Loucy (cell line): ENCODE measurements at regions not wholly inside any gene's neighbourhood (a gene's known extent, or its start where the extent isn't known, plus 50 kb on each side); places are given as distances from the start of the nearest gene placed in this dataset.

ENCODE experiments used
- H2AFZ ChIP-seq: fragments of 200-600 bp; sonication (generic); 2 replicates; pipeline ENCODE4 v1.6.0; 2016; ENCODE audit warnings: antibody characterized with exemption, mild to moderate bottlenecking, low read length, moderate library complexity
- H3F3A ChIP-seq: fragments of 200-600 bp; 2 replicates; pipeline ENCODE4 v1.6.0; 2016; ENCODE audit warnings: antibody characterized with exemption, low read depth, mild to moderate bottlenecking
- H3K27me3 ChIP-seq: fragments of 200-600 bp; sonication (generic); 2 replicates; pipeline ENCODE4 v1.6.1; 2014; ENCODE audit warnings: low read length, mild to moderate bottlenecking; ENCODE audit not compliant: insufficient read depth, poor library complexity, severe bottlenecking
- H3K36me3 ChIP-seq: fragments of 200-600 bp; sonication (generic); 2 replicates; pipeline ENCODE4 v1.6.1; 2016; ENCODE audit warnings: low read length; ENCODE audit not compliant: insufficient read depth
- H3K4me1 ChIP-seq: fragments of 200-600 bp; sonication (generic); 2 replicates; pipeline ENCODE4 v1.5.1; 2014; ENCODE audit warnings: low read length, mild to moderate bottlenecking; ENCODE audit not compliant: insufficient read depth, poor library complexity, severe bottlenecking
- H3K4me2 ChIP-seq: fragments of 200-600 bp; sonication (generic); 2 replicates; pipeline ENCODE4 v1.6.0; 2014; ENCODE audit warnings: antibody characterized with exemption, low read length, low read depth, mild to moderate bottlenecking; ENCODE audit not compliant: poor library complexity, severe bottlenecking
- H3K4me3 ChIP-seq: fragments of 200-600 bp; sonication (generic); 2 replicates; pipeline ENCODE4 v1.5.1; 2014; ENCODE audit warnings: low read length, mild to moderate bottlenecking, mixed read lengths; ENCODE audit not compliant: poor library complexity, severe bottlenecking
- H3K79me2 ChIP-seq: fragments of 200-600 bp; sonication (generic); 2 replicates; pipeline ENCODE4 v1.6.1; 2014; ENCODE audit warnings: low read length; ENCODE audit not compliant: insufficient read depth
- H3K9ac ChIP-seq: fragments of 200-600 bp; sonication (generic); 2 replicates; pipeline ENCODE4 v1.6.0; 2014; ENCODE audit warnings: mild to moderate bottlenecking, low read depth, low read length, moderate library complexity; ENCODE audit not compliant: poor library complexity, severe bottlenecking
- H3K9me2 ChIP-seq: fragments of 200-600 bp; sonication (generic); replicated peaks from 2 replicates; pipeline ENCODE4 v1.6.1; 2016; ENCODE audit warnings: low read depth, low read length, mixed read lengths
- H3K9me3 ChIP-seq: fragments of 200-600 bp; sonication (generic); 2 replicates; pipeline ENCODE4 v1.6.1; 2014; ENCODE audit warnings: mild to moderate bottlenecking, antibody characterized with exemption, low read length, low read depth; ENCODE audit not compliant: insufficient read depth
- H4K20me1 ChIP-seq: fragments of 200-600 bp; sonication (generic); 2 replicates; pipeline ENCODE4 v1.6.0; 2014; ENCODE audit warnings: antibody characterized with exemption, low read length, mild to moderate bottlenecking; ENCODE audit not compliant: insufficient read depth, poor library complexity, severe bottlenecking
- CTCF ChIP-seq: fragments of 200-600 bp; sonication (generic); conservative IDR thresholded peaks from 2 replicates; pipeline ENCODE4 v1.5.1; 2014; ENCODE audit warnings: mild to moderate bottlenecking, antibody characterized with exemption, low read length
- EZH2phosphoT487 ChIP-seq: fragments of 200-600 bp; IDR thresholded peaks from 2 replicates; pipeline ENCODE4 v1.6.1; 2018; ENCODE audit warnings: antibody characterized with exemption, mild to moderate bottlenecking, moderate library complexity, borderline replicate concordance

GRCh38 chr2:188219541-188219940 is 72.1 kb upstream of the GULP1 start:
- Histone ChIP-seq H3K9me2 (no peaks in the 10 kb centered on the region), H3K36me3 (no peaks in the 10 kb centered on the region), H3K27me3 (no peaks in the 10 kb centered on the region), H3K9ac (no peak overlapping the region), H3K9me3 (no peaks in the 10 kb centered on the region), H3K4me1 (no peaks in the 10 kb centered on the region), H3K4me3 (no peak overlapping the region), H2AFZ (no peak overlapping the region), H3F3A (no peaks in the 10 kb centered on the region), H4K20me1 (no peaks in the 10 kb centered on the region), H3K79me2 (no peaks in the 10 kb centered on the region), H3K4me2 (no peak overlapping the region)
- no peak for TF ChIP-seq CTCF
- TF ChIP-seq EZH2phosphoT487: no peak

- H3K27me3 ChIP-seq: no peaks in the 10 kb centered on the region
- no peaks in the 10 kb centered on the region for H4K20me1 ChIP-seq
- no peaks in the 10 kb centered on the region for H3K36me3 ChIP-seq
- H3K4me2 ChIP-seq: no peak overlapping the region
- H3K79me2 ChIP-seq: no peaks in the 10 kb centered on the region
- no peaks in the 10 kb centered on the region for H3K9me2 ChIP-seq
- no peak overlapping the region for H2AFZ ChIP-seq
- TF ChIP-seq CTCF: no peak
- TF ChIP-seq EZH2phosphoT487: no peak
- no peak overlapping the region for H3K4me3 ChIP-seq
- H3K4me1 ChIP-seq: no peaks in the 10 kb centered on the region
- H3K9me3 ChIP-seq: no peaks in the 10 kb centered on the region
- H3F3A ChIP-seq: no peaks in the 10 kb centered on the region
- no peak overlapping the region for H3K9ac ChIP-seq
These were observed 71.1 kb upstream of the GULP1 start for GRCh38 chr2:188220535-188220934.

DNA sequence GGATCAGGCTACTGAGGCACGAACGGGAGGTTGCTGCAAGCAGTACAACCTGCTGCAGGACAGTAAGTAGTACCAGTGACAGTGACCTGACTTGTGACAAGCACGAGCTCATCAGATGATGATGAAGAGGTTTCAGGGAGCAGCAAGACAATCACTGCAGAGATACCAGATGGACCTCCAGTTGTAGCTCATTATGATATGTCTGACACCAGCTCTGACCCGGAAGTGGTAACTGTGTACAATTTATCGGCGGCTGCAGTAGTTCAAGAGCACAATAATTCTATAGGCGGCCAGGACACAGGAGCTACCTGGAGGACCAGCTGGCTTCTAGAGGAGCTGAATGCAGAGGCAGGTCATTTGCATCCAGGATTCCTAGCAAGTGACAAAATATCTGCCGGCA is 64.0 kb upstream of the GULP1 start:
- Histone ChIP-seq H3K4me1 (no peaks in the 10 kb centered on the region), H2AFZ (no peak overlapping the region)
- TF ChIP-seq EZH2phosphoT487: no peak
- no peak for TF ChIP-seq CTCF

More for the DNA sequence above, 64.0 kb upstream of the GULP1 start:
- H3F3A ChIP-seq: no peaks in the 10 kb centered on the region
- H3K79me2 ChIP-seq: no peaks in the 10 kb centered on the region
- H3K4me2 ChIP-seq: no peak overlapping the region
- H3K9me2 ChIP-seq: no peaks in the 10 kb centered on the region
- no peaks in the 10 kb centered on the region for H3K9me3 ChIP-seq
- H3K4me3 ChIP-seq: no peak overlapping the region
- no peaks in the 10 kb centered on the region for H3K36me3 ChIP-seq
- H4K20me1 ChIP-seq: no peaks in the 10 kb centered on the region
- no peaks in the 10 kb centered on the region for H3K27me3 ChIP-seq
- H3K9ac ChIP-seq: no peak overlapping the region
